Keratinocyte (primary cell): ENCODE measurements at regions not wholly inside any gene's neighbourhood (a gene's known extent, or its start where the extent isn't known, plus 50 kb on each side); places are given as distances from the start of the nearest gene placed in this dataset.

Experiments
- DNase-seq: peaks from one replicate; pipeline ENCODE4 v3.0.0-alpha.2; 2011; ENCODE audit warnings: low read depth, missing footprints, low spot score
- FAIRE-seq: peaks from 2 replicates; lab custom pipeline; 2011; peaks lifted over from hg19 to GRCh38; lab: Jason Lieb, UNC
- H2AFZ ChIP-seq: 2 replicates; pipeline ENCODE4 v1.6.0; 2012; ENCODE audit warnings: low read length, control low read depth, inconsistent platforms; ENCODE audit not compliant: control insufficient read depth
- H3K27ac ChIP-seq: 2 replicates; pipeline ENCODE4 v1.5.1; 2011; ENCODE audit warnings: low read length; ENCODE audit not compliant: control insufficient read depth, insufficient read depth
- H3K27me3 ChIP-seq: 3 replicates; pipeline ENCODE4 v1.6.0; 2011; ENCODE audit warnings: low read length; ENCODE audit not compliant: control insufficient read depth, insufficient read depth; ENCODE audit errors: extremely low read depth
- H3K36me3 ChIP-seq, 2 experiments: 2 replicates in 1 of 2; 3 replicates in 1 of 2; pipeline ENCODE4 v1.5.1; 2011; ENCODE audit warnings: low read length in 2 of 2, mild to moderate bottlenecking in 1 of 2; ENCODE audit not compliant: control insufficient read depth in 2 of 2, insufficient read depth in 2 of 2; ENCODE audit errors: extremely low read depth in 1 of 2
- H3K4me1 ChIP-seq: 3 replicates; pipeline ENCODE4 v1.5.1; 2011; ENCODE audit warnings: low read length; ENCODE audit not compliant: control insufficient read depth, insufficient read depth; ENCODE audit errors: extremely low read depth
- H3K4me2 ChIP-seq: 3 replicates; pipeline ENCODE4 v1.6.0; 2011; ENCODE audit warnings: low read depth, low read length; ENCODE audit not compliant: control insufficient read depth, insufficient read depth; ENCODE audit errors: extremely low read depth
- H3K4me3 ChIP-seq, 3 experiments: fragments of 200-600 bp in 1 of 3; sonication (generic) in 1 of 3; 2 replicates in 2 of 3; 3 replicates in 1 of 3; pipeline ENCODE4 v1.5.1; 2011 to 2016; ENCODE audit warnings: low read length in 3 of 3, mild to moderate bottlenecking in 3 of 3, control low read depth in 2 of 3, inconsistent platforms in 1 of 3, low read depth in 1 of 3, mixed read lengths in 1 of 3, mixed run types in 1 of 3, moderate library complexity in 1 of 3; ENCODE audit not compliant: control insufficient read depth in 2 of 3, insufficient read depth in 2 of 3; ENCODE audit errors: extremely low read depth in 1 of 3
- H3K79me2 ChIP-seq: 2 replicates; pipeline ENCODE4 v1.6.0; 2012; ENCODE audit warnings: low read length; ENCODE audit not compliant: control insufficient read depth, insufficient read depth
- H3K9ac ChIP-seq: 3 replicates; pipeline ENCODE4 v1.6.0; 2011; ENCODE audit warnings: low read length; ENCODE audit not compliant: control insufficient read depth, insufficient read depth; ENCODE audit errors: extremely low read depth
- H3K9me1 ChIP-seq: 3 replicates; pipeline ENCODE4 v1.6.0; 2011; ENCODE audit warnings: low read length; ENCODE audit not compliant: control insufficient read depth, insufficient read depth; ENCODE audit errors: extremely low read depth
- H3K9me3 ChIP-seq: 2 replicates; pipeline ENCODE4 v1.5.1; 2012; ENCODE audit warnings: low read depth, low read length; ENCODE audit not compliant: control insufficient read depth
- H4K20me1 ChIP-seq: 3 replicates; pipeline ENCODE4 v1.6.0; 2011; ENCODE audit warnings: low read length; ENCODE audit not compliant: control insufficient read depth, insufficient read depth; ENCODE audit errors: extremely low read depth
- CTCF ChIP-seq, 3 experiments: IDR thresholded peaks in 1 of 3; conservative IDR thresholded peaks in 1 of 3; optimal IDR thresholded peaks in 1 of 3; 2 replicates in 2 of 3; 3 replicates in 1 of 3; pipeline versions ENCODE3 to v1.5.1; 2011; ENCODE audit warnings: low read length in 3 of 3, mild to moderate bottlenecking in 3 of 3, moderate library complexity in 2 of 3, control low read depth in 1 of 3, inconsistent platforms in 1 of 3; ENCODE audit not compliant: insufficient read depth in 2 of 3; ENCODE audit errors: extremely low read depth in 1 of 3
- EZH2 ChIP-seq: IDR thresholded peaks from one replicate; pipeline ENCODE4 v1.6.1; 2012; ENCODE audit warnings: inconsistent platforms, mild to moderate bottlenecking, low read length, moderate library complexity
- dilution Hi-C: fragments of 300-500 bp; cut with MboI; formaldehyde crosslinking; loops from one replicate; pipeline ENCODE4 v1.7.0; 2020; ENCODE audit warnings: low sequenced_read_pairs; ENCODE audit not compliant: extremely low pct_ligation_motif_present

- no peak for FAIRE-seq
Observed at GRCh38 chr13:89783221-89783755, 1564.2 kb upstream of the MIR17HG start.

GRCh38 chr13:89784161-89784809 is 1563.2 kb upstream of the MIR17HG start:
- Histone ChIP-seq H4K20me1 (no peaks in the 10 kb centered on the region), H3K27ac (no peak overlapping the region), H3K27me3 (no peaks in the 10 kb centered on the region), H2AFZ (no peak overlapping the region), H3K9ac (no peak overlapping the region), H3K4me1 (no peaks in the 10 kb centered on the region), H3K36me3 (no peaks in the 10 kb centered on the region), H3K9me3 (no peaks in the 10 kb centered on the region), H3K79me2 (no peaks in the 10 kb centered on the region), H3K4me2 (no peak overlapping the region), H3K4me3 (no peak overlapping the region), H3K9me1 (no peaks in the 10 kb centered on the region)
- FAIRE-seq (no peak), DNase-seq (no peak)
- TF ChIP-seq EZH2: no peak
- dilution Hi-C loops: no loop called here

More at GRCh38 chr13:89783221-89783755, 1564.2 kb upstream of the MIR17HG start:
- H3K9me3 ChIP-seq: no peaks in the 10 kb centered on the region
- no peak overlapping the region for H3K4me2 ChIP-seq
- no peaks in the 10 kb centered on the region for H3K79me2 ChIP-seq
- H3K4me1 ChIP-seq: no peaks in the 10 kb centered on the region
- H3K27ac ChIP-seq: no peak overlapping the region
- H3K9me1 ChIP-seq: no peaks in the 10 kb centered on the region
- H2AFZ ChIP-seq: no peak overlapping the region
- no peaks in the 10 kb centered on the region for H4K20me1 ChIP-seq
- dilution Hi-C loops: no loop called here
- H3K4me3 ChIP-seq: no peak overlapping the region
- no peaks in the 10 kb centered on the region for H3K27me3 ChIP-seq
- no peak for TF ChIP-seq CTCF (optimal IDR thresholded peaks at IDR 0.05 in 1 of 3, IDR thresholded peaks at IDR 0.05 in 1 of 3, conservative IDR thresholded peaks at IDR 0.05 in 1 of 3; ENCODE audit: extremely low read depth in 1 of 3, insufficient read depth in 2 of 3, low read length in 3 of 3)
- TF ChIP-seq EZH2: no peak
- H3K36me3 ChIP-seq: no peaks in the 10 kb centered on the region
- no peak overlapping the region for H3K9ac ChIP-seq
- DNase-seq: no peak

GRCh38 chr13:89786531-89786930 is 1561.0 kb upstream of the MIR17HG start:
- Histone ChIP-seq H3K9ac (no peak overlapping the region), H3K4me2 (no peak overlapping the region), H3K9me3 (no peaks in the 10 kb centered on the region), H3K27me3 (no peaks in the 10 kb centered on the region), H4K20me1 (no peaks in the 10 kb centered on the region), H3K27ac (no peak overlapping the region), H3K36me3 (no peaks in the 10 kb centered on the region), H3K9me1 (no peaks in the 10 kb centered on the region), H3K79me2 (no peaks in the 10 kb centered on the region), H2AFZ (no peak overlapping the region), H3K4me1 (no peaks in the 10 kb centered on the region), H3K4me3 (no peak overlapping the region)
- dilution Hi-C loops: no loop called here
- no peak for FAIRE-seq
- TF ChIP-seq EZH2 (no peak), CTCF (optimal IDR thresholded peaks at IDR 0.05 in 1 of 3, IDR thresholded peaks at IDR 0.05 in 1 of 3, conservative IDR thresholded peaks at IDR 0.05 in 1 of 3; ENCODE audit: extremely low read depth in 1 of 3, insufficient read depth in 2 of 3, low read length in 3 of 3) (no peak)
- no peak for DNase-seq
